LNCAP (cell line): ENCODE measurements at regions not wholly inside any gene's neighbourhood (a gene's known extent, or its start where the extent isn't known, plus 50 kb on each side); places are given as distances from the start of the nearest gene placed in this dataset.

Source experiments
- CTCF ChIP-seq: fragments of 450-650 bp; IDR thresholded peaks from 2 replicates; pipeline ENCODE4 v1.5.1; 2017; ENCODE audit warnings: mild to moderate bottlenecking

GRCh38 chr2:39540414-39540813, 103.3 kb upstream of the MAP4K3 start:
- TF ChIP-seq CTCF, result no peak

- no peak for TF ChIP-seq CTCF
These were observed 104.2 kb upstream of the MAP4K3 start for GRCh38 chr2:39541011-39541930.

GRCh38 chr2:39542523-39542922, 105.4 kb upstream of the MAP4K3 start:
- TF ChIP-seq CTCF, result no peak

- no peak for TF ChIP-seq CTCF
These were observed 108.9 kb upstream of the MAP4K3 start for GRCh38 chr2:39545957-39546356.

- TF ChIP-seq CTCF, result no peak
These were observed 109.3 kb upstream of the MAP4K3 start for GRCh38 chr2:39546409-39546808.

- TF ChIP-seq CTCF, result no peak
These were observed 109.9 kb upstream of the MAP4K3 start for GRCh38 chr2:39546937-39547336.

GRCh38 chr2:39547811-39548719, 111.0 kb upstream of the MAP4K3 start:
- no peak for TF ChIP-seq CTCF
